Prostate gland (tissue), 2 donors: ENCODE measurements at regions not wholly inside any gene's neighbourhood (a gene's known extent, or its start where the extent isn't known, plus 50 kb on each side); places are given as distances from the start of the nearest gene placed in this dataset.

Source experiments
- POLR2A ChIP-seq: fragments of 450-650 bp; IDR thresholded peaks from one replicate; pipeline ENCODE4 v1.6.1; 2016; ENCODE audit warnings: antibody characterized with exemption, mild to moderate bottlenecking
- POLR2AphosphoS5 ChIP-seq: sonication (generic); formaldehyde crosslinking; IDR thresholded peaks from one replicate; pipeline ENCODE4 v1.6.1; 2017; ENCODE audit warnings: antibody characterized with exemption
- TF ChIP-seq, protein P1 (sequence below), 4 experiments: fragments of 200-600 bp in 2 of 4; fragments of 450-650 bp in 2 of 4; sonication (generic) in 2 of 4; IDR thresholded peaks; 1 replicate in 3 of 4; 2 replicates in 1 of 4; pipeline ENCODE4 v1.5.1; 2016 to 2019; ENCODE audit warnings: antibody characterized with exemption in 4 of 4, mild to moderate bottlenecking in 2 of 4, moderate library complexity in 2 of 4

DNA sequence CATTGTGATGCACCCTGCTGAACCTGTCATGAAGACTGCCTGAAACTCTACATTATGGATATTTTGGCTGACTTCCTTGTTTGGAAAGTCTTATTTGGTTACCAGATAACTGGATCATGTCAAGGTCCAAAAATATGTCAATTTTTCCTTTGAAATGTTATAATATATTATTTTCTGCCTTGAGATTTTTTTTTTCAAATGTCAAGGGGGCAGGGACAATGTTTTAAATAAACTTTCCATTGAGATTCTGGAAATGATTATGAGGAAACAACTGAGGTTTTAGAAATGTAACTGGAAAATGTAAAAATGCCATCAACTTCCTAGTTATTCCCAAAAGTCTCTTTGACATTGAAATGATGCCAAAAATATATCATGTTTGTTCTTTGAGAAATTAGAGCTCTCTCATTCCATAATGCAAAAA is 117.0 kb downstream of the RFC3 start:
- TF ChIP-seq, protein P1, sequence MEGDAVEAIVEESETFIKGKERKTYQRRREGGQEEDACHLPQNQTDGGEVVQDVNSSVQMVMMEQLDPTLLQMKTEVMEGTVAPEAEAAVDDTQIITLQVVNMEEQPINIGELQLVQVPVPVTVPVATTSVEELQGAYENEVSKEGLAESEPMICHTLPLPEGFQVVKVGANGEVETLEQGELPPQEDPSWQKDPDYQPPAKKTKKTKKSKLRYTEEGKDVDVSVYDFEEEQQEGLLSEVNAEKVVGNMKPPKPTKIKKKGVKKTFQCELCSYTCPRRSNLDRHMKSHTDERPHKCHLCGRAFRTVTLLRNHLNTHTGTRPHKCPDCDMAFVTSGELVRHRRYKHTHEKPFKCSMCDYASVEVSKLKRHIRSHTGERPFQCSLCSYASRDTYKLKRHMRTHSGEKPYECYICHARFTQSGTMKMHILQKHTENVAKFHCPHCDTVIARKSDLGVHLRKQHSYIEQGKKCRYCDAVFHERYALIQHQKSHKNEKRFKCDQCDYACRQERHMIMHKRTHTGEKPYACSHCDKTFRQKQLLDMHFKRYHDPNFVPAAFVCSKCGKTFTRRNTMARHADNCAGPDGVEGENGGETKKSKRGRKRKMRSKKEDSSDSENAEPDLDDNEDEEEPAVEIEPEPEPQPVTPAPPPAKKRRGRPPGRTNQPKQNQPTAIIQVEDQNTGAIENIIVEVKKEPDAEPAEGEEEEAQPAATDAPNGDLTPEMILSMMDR (IDR thresholded peaks at IDR 0.05) = no peak
- TF ChIP-seq POLR2AphosphoS5 = no peak
- no peak for TF ChIP-seq POLR2A
